ENCODE measurements at regions not wholly inside any gene's neighbourhood (a gene's known extent, or its start where the extent isn't known, plus 50 kb on each side); places are given as distances from the start of the nearest gene placed in this dataset.

DNA sequence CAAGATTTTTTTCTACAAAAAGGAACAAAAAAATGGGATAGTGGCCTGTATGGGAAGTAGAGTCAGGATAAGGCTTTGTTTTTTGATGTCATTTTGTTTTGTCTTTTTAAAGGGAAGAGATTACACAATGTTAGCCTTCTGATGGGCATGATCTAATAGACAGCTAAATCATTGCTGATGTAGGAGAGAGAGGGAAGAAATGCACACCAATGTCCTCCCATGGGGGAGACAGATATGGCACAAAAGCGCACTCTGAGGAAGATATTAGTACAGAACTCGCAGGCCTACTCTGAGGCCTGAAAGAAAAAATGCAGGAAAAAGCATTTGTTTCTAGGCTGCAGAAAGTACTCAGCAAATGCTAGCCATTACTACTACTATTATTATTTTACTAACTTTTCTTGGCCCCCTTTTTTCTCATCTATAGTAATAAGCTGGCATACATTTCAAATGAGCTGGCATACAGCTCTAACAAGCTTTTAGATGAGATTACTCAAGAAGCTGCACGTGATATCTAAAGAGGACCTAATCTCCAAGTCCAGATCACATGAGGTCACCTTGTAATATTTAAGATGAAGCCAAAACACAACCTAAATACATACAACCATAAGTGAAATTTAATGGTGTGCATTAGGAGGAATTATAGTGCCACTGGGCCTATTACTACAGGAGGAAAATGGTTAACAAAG is 269.4 kb upstream of the TANK start:
- H4K20me1 ChIP-seq (ENCODE audit: insufficient read depth): no peaks in the 10 kb centered on the region
- no peak overlapping the region for H3K27ac ChIP-seq (ENCODE audit: low read depth in 2 of 2, low read length in 1 of 2)
- H3K9me2 ChIP-seq: no peaks in the 10 kb centered on the region; the same call in 1 of the 2 replicates
- TF ChIP-seq, protein P1, sequence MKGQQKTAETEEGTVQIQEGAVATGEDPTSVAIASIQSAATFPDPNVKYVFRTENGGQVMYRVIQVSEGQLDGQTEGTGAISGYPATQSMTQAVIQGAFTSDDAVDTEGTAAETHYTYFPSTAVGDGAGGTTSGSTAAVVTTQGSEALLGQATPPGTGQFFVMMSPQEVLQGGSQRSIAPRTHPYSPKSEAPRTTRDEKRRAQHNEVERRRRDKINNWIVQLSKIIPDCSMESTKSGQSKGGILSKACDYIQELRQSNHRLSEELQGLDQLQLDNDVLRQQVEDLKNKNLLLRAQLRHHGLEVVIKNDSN (IDR thresholded peaks at IDR 0.05; ENCODE audit: borderline replicate concordance, low read depth): no peak
- TF ChIP-seq TCF12 (IDR thresholded peaks at IDR 0.05): no peak
- TF ChIP-seq, protein P2, sequence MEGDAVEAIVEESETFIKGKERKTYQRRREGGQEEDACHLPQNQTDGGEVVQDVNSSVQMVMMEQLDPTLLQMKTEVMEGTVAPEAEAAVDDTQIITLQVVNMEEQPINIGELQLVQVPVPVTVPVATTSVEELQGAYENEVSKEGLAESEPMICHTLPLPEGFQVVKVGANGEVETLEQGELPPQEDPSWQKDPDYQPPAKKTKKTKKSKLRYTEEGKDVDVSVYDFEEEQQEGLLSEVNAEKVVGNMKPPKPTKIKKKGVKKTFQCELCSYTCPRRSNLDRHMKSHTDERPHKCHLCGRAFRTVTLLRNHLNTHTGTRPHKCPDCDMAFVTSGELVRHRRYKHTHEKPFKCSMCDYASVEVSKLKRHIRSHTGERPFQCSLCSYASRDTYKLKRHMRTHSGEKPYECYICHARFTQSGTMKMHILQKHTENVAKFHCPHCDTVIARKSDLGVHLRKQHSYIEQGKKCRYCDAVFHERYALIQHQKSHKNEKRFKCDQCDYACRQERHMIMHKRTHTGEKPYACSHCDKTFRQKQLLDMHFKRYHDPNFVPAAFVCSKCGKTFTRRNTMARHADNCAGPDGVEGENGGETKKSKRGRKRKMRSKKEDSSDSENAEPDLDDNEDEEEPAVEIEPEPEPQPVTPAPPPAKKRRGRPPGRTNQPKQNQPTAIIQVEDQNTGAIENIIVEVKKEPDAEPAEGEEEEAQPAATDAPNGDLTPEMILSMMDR (IDR thresholded peaks at IDR 0.05): no peak
- H3F3A ChIP-seq (replicated peaks; ENCODE audit: insufficient read depth): no peaks in the 10 kb centered on the region
- no peaks in the 10 kb centered on the region for H3K9me3 ChIP-seq
- no peaks in the 10 kb centered on the region for H3K36me3 ChIP-seq (replicated peaks in 1 of 2; ENCODE audit: control insufficient read depth in 1 of 2, insufficient read depth in 2 of 2, low read length in 1 of 2)
- no peaks in the 10 kb centered on the region for H3K4me1 ChIP-seq (ENCODE audit: control insufficient read depth in 1 of 2, insufficient read depth in 2 of 2, low read depth in 1 of 2, low read length in 1 of 2)
- no peak for DNase-seq
- no peaks in the 10 kb centered on the region for H3K79me2 ChIP-seq (ENCODE audit: insufficient read depth)
- H2AFZ ChIP-seq (ENCODE audit: low read depth): no peak overlapping the region
- no peaks in the 10 kb centered on the region for H3K27me3 ChIP-seq (ENCODE audit: insufficient read depth)
- H3K9ac ChIP-seq: no peak overlapping the region
- H3K4me2 ChIP-seq: no peak overlapping the region
- H3K4me3 ChIP-seq (ENCODE audit: low read depth in 2 of 2, low read length in 1 of 2): no peak overlapping the region
- CTCF ChIA-PET: no interaction called here
- POLR2A ChIA-PET: no interaction called here
- WGBS (ENCODE audit: low lambda C conversion rate): 89% methylated on average over 3 of the region's 3 CpGs

DNA sequence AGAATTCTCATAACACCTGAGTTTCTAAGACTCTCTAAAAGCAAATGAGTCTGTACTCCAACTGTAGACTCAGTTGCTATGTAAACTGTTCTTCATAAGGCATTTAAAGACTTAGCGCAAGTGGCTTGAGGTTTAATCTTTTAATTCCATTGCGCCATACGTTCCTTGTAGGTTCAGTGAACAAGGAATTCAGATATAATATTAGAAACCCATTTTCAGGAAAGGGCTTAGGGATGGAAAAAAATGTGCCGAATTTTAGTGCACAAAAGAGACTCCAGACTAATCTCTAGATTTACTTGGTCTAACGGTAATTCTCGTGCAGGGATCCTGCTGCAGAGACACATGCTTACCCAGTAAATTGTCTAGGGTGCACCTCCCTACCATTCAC is 268.9 kb upstream of the TANK start:
- no peaks in the 10 kb centered on the region for H3K79me2 ChIP-seq (ENCODE audit: insufficient read depth)
- H3K9me2 ChIP-seq: no peaks in the 10 kb centered on the region; the same call in 1 of the 2 replicates
- no peak overlapping the region for H3K9ac ChIP-seq
- no peaks in the 10 kb centered on the region for H3K36me3 ChIP-seq (replicated peaks in 1 of 2; ENCODE audit: control insufficient read depth in 1 of 2, insufficient read depth in 2 of 2, low read length in 1 of 2)
- H3K4me1 ChIP-seq (ENCODE audit: control insufficient read depth in 1 of 2, insufficient read depth in 2 of 2, low read depth in 1 of 2, low read length in 1 of 2): no peaks in the 10 kb centered on the region
- 0 out of 2 replicates have a peak, but pooled peaks cover 3% of the 10 kb centered on the region for H3K9me3 ChIP-seq
- no peaks in the 10 kb centered on the region for H3K27me3 ChIP-seq (ENCODE audit: insufficient read depth)
- no peaks in the 10 kb centered on the region for H4K20me1 ChIP-seq (ENCODE audit: insufficient read depth)
- no peak overlapping the region for H3K4me2 ChIP-seq
- H3K27ac ChIP-seq (ENCODE audit: low read depth in 2 of 2, low read length in 1 of 2): no peak overlapping the region
- no peak for DNase-seq
- ChIA-PET CTCF (no interaction called here), POLR2A (no interaction called here)
- H3F3A ChIP-seq (replicated peaks; ENCODE audit: insufficient read depth): no peaks in the 10 kb centered on the region
- H3K4me3 ChIP-seq (ENCODE audit: low read depth in 2 of 2, low read length in 1 of 2): no peak overlapping the region
- H2AFZ ChIP-seq (ENCODE audit: low read depth): no peak overlapping the region
- 96% methylated on average over 6 of the region's 6 CpGs for WGBS (ENCODE audit: low lambda C conversion rate)
- TF ChIP-seq, protein P2 (IDR thresholded peaks at IDR 0.05): no peak
- TF ChIP-seq EZH2phosphoT487 (IDR thresholded peaks at IDR 0.05; ENCODE audit: borderline replicate concordance, low read depth) (no peak), POLR2AphosphoS5 (IDR thresholded peaks at IDR 0.05; ENCODE audit: low read depth, low read length) (no peak), NRF1 (IDR thresholded peaks at IDR 0.05; ENCODE audit: low read depth, low read length) (no peak), MEF2A (IDR thresholded peaks at IDR 0.05; ENCODE audit: borderline replicate concordance, low read depth) (no peak), GABPA (IDR thresholded peaks at IDR 0.05; ENCODE audit: low read depth) (no peak), SMC3 (IDR thresholded peaks at IDR 0.05; ENCODE audit: low read depth, low read length) (no peak), ELF1 (IDR thresholded peaks at IDR 0.05) (no peak), FOXM1 (IDR thresholded peaks at IDR 0.05; ENCODE audit: low read depth) (no peak), EP300 (IDR thresholded peaks at IDR 0.05; ENCODE audit: borderline replicate concordance in 1 of 2, low read depth in 1 of 2, low read length in 1 of 2) (no peak), TEAD4 (IDR thresholded peaks at IDR 0.05; ENCODE audit: borderline replicate concordance, insufficient read depth) (no peak), SIN3A (IDR thresholded peaks at IDR 0.05; ENCODE audit: borderline replicate concordance, low read depth, low read length) (no peak), FOXJ3 (CRISPR knock-in tag; IDR thresholded peaks at IDR 0.05) (no peak), GATA2 (CRISPR knock-in tag; IDR thresholded peaks at IDR 0.05) (no peak), NFIC (IDR thresholded peaks at IDR 0.05; ENCODE audit: borderline replicate concordance) (no peak)
- TF ChIP-seq, protein P3, sequence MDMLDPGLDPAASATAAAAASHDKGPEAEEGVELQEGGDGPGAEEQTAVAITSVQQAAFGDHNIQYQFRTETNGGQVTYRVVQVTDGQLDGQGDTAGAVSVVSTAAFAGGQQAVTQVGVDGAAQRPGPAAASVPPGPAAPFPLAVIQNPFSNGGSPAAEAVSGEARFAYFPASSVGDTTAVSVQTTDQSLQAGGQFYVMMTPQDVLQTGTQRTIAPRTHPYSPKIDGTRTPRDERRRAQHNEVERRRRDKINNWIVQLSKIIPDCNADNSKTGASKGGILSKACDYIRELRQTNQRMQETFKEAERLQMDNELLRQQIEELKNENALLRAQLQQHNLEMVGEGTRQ (IDR thresholded peaks at IDR 0.05; ENCODE audit: borderline replicate concordance, low read depth, low read length): no peak
- TF ChIP-seq, protein P4, sequence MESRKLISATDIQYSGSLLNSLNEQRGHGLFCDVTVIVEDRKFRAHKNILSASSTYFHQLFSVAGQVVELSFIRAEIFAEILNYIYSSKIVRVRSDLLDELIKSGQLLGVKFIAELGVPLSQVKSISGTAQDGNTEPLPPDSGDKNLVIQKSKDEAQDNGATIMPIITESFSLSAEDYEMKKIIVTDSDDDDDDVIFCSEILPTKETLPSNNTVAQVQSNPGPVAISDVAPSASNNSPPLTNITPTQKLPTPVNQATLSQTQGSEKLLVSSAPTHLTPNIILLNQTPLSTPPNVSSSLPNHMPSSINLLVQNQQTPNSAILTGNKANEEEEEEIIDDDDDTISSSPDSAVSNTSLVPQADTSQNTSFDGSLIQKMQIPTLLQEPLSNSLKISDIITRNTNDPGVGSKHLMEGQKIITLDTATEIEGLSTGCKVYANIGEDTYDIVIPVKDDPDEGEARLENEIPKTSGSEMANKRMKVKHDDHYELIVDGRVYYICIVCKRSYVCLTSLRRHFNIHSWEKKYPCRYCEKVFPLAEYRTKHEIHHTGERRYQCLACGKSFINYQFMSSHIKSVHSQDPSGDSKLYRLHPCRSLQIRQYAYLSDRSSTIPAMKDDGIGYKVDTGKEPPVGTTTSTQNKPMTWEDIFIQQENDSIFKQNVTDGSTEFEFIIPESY (IDR thresholded peaks at IDR 0.05; ENCODE audit: borderline replicate concordance, low read depth): no peak
- TF ChIP-seq, protein P1 (IDR thresholded peaks at IDR 0.05; ENCODE audit: borderline replicate concordance, low read depth): no peak

Measured in SK-N-SH (cell line).